ENCODE measurements at regions not wholly inside any gene's neighbourhood (a gene's known extent, or its start where the extent isn't known, plus 50 kb on each side); places are given as distances from the start of the nearest gene placed in this dataset.

- H3K4me1 ChIP-seq, result peaks cover 0 to 2% of the 10 kb centered on the region in 2 donors
- no peak for DNase-seq (ENCODE audit: low spot score in 2 of 2)
- H3K27me3 ChIP-seq, result no peaks in the 10 kb centered on the region
- no peak overlapping the region for H3K27ac ChIP-seq
- H3K4me3 ChIP-seq, result no peak overlapping the region
- H3K9me3 ChIP-seq, result no peaks in the 10 kb centered on the region
- no peak for TF ChIP-seq CTCF (IDR thresholded peaks at IDR 0.05)
- H3K36me3 ChIP-seq, result no peaks in the 10 kb centered on the region
- intact Hi-C loops (cut with DNase I), result loop anchor here (5.0 kb wide), 1 partner anchor 578 kb away; no protein-coding TSS in a partner anchor
These were observed 324.0 kb upstream of the PLET1 start for GRCh38 chr11:112584672-112585071.

- no peak for DNase-seq (ENCODE audit: low spot score in 2 of 2)
- no peak for TF ChIP-seq CTCF (IDR thresholded peaks at IDR 0.05)
- H3K27me3 ChIP-seq, result no peaks in the 10 kb centered on the region
- H3K4me1 ChIP-seq, result no peaks in the 10 kb centered on the region
- intact Hi-C loops (cut with DNase I), result loop anchor here (1.0 to 5.0 kb wide), 6 partner anchors 209 to 702 kb away; no protein-coding TSS in a partner anchor
- H3K27ac ChIP-seq, result no peak overlapping the region
- H3K36me3 ChIP-seq, result no peaks in the 10 kb centered on the region
- no peak overlapping the region for H3K4me3 ChIP-seq
- H3K9me3 ChIP-seq, result no peaks in the 10 kb centered on the region
These were observed 327.0 kb upstream of the PLET1 start for GRCh38 chr11:112587664-112588063.

GRCh38 chr11:112588252-112588694 is 327.6 kb upstream of the PLET1 start:
- Histone ChIP-seq H3K4me1 (no peaks in the 10 kb centered on the region), H3K27me3 (no peaks in the 10 kb centered on the region), H3K9me3 (no peaks in the 10 kb centered on the region), H3K27ac (no peak overlapping the region), H3K36me3 (no peaks in the 10 kb centered on the region), H3K4me3 (no peak overlapping the region)
- peak in 1 of 2 donors; percentile 77 for DNase-seq (ENCODE audit: low spot score in 2 of 2)
- intact Hi-C loops (cut with DNase I), result loop anchor here (1.0 to 5.0 kb wide), 6 partner anchors 208 to 701 kb away; no protein-coding TSS in a partner anchor
- peak; percentile 59 to 75 (median 64) for TF ChIP-seq CTCF (IDR thresholded peaks at IDR 0.05)

GRCh38 chr11:112589155-112589554 is 328.5 kb upstream of the PLET1 start:
- intact Hi-C loops (cut with DNase I), result loop anchor here (2.0 to 5.0 kb wide), 2 partner anchors 300 to 573 kb away; no protein-coding TSS in a partner anchor
- Histone ChIP-seq H3K27me3 (no peaks in the 10 kb centered on the region), H3K27ac (no peak overlapping the region), H3K4me1 (no peaks in the 10 kb centered on the region), H3K9me3 (no peaks in the 10 kb centered on the region), H3K4me3 (no peak overlapping the region), H3K36me3 (no peaks in the 10 kb centered on the region)
- TF ChIP-seq CTCF (IDR thresholded peaks at IDR 0.05), result no peak
- no peak for DNase-seq (ENCODE audit: low spot score in 2 of 2)

- TF ChIP-seq CTCF (IDR thresholded peaks at IDR 0.05), result no peak
- intact Hi-C loops (cut with DNase I), result no loop called here
- Histone ChIP-seq H3K9me3 (no peaks in the 10 kb centered on the region), H3K4me1 (no peaks in the 10 kb centered on the region), H3K4me3 (no peak overlapping the region), H3K27me3 (no peaks in the 10 kb centered on the region), H3K36me3 (no peaks in the 10 kb centered on the region), H3K27ac (no peak overlapping the region)
- DNase-seq (ENCODE audit: low spot score in 2 of 2), result no peak
These were observed 330.1 kb upstream of the PLET1 start for GRCh38 chr11:112590764-112591163.

GRCh38 chr11:112593440-112593839 is 332.8 kb upstream of the PLET1 start:
- intact Hi-C loops (cut with DNase I), result no loop called here

More at GRCh38 chr11:112593440-112593839, 332.8 kb upstream of the PLET1 start:
- Histone ChIP-seq H3K4me1 (no peaks in the 10 kb centered on the region), H3K27ac (no peak overlapping the region), H3K27me3 (no peaks in the 10 kb centered on the region), H3K36me3 (no peaks in the 10 kb centered on the region), H3K9me3 (no peaks in the 10 kb centered on the region), H3K4me3 (no peak overlapping the region)
- TF ChIP-seq CTCF (IDR thresholded peaks at IDR 0.05), result no peak
- no peak for DNase-seq (ENCODE audit: low spot score in 2 of 2)
